HepG2 (cell line): ENCODE measurements at regions not wholly inside any gene's neighbourhood (a gene's known extent, or its start where the extent isn't known, plus 50 kb on each side); places are given as distances from the start of the nearest gene placed in this dataset.

Experiments
- HES4 ChIP-seq: sonication (generic); formaldehyde crosslinking; IDR thresholded peaks from 2 replicates; pipeline ENCODE4 v1.9.0; 2021; ENCODE audit warnings: mild to moderate bottlenecking, missing genetic modification reagents, borderline replicate concordance
- HNRNPH1 ChIP-seq: fragments of 200-400 bp; formaldehyde crosslinking; optimal IDR thresholded peaks from 2 replicates; pipeline ENCODE3; 2017; ENCODE audit warnings: mild to moderate bottlenecking, low read depth, low read length
- IRX3 ChIP-seq: sonication (generic); formaldehyde crosslinking; IDR thresholded peaks from 2 replicates; pipeline ENCODE4 v1.8.1; 2023; ENCODE audit warnings: mild to moderate bottlenecking, low read depth, missing genetic modification reagents, borderline replicate concordance
- JARID2 ChIP-seq: sonication (generic); formaldehyde crosslinking; IDR thresholded peaks from 2 replicates; pipeline ENCODE4 v1.8.1; 2023; ENCODE audit warnings: missing genetic modification reagents, inconsistent platforms; ENCODE audit not compliant: insufficient replicate concordance
- KDM5A ChIP-seq: fragments of 200-600 bp; sonication (generic); IDR thresholded peaks from 2 replicates; pipeline ENCODE4 v1.7.0; 2018; ENCODE audit warnings: antibody characterized with exemption, mild to moderate bottlenecking, low read length, borderline replicate concordance
- MXD3 ChIP-seq: IDR thresholded peaks from 2 replicates; pipeline ENCODE4 v1.6.1; 2016; ENCODE audit warnings: mild to moderate bottlenecking, missing biosample characterization, missing genetic modification reagents
- NCOR1 ChIP-seq: fragments of 200-600 bp; sonication (generic); IDR thresholded peaks from 2 replicates; pipeline ENCODE4 v1.7.0; 2017; ENCODE audit warnings: antibody characterized with exemption, low read length, borderline replicate concordance
- PTBP1 ChIP-seq: fragments of 200-400 bp; formaldehyde crosslinking; IDR thresholded peaks from 2 replicates; pipeline ENCODE4 v1.6.1; 2018; ENCODE audit warnings: low read length, low read depth; ENCODE audit not compliant: poor library complexity, severe bottlenecking
- RFX1 ChIP-seq: fragments of 450-650 bp; IDR thresholded peaks from 2 replicates; pipeline ENCODE4 v1.6.1; 2017
- SIX1 ChIP-seq: sonication (generic); formaldehyde crosslinking; IDR thresholded peaks from 2 replicates; pipeline ENCODE4 v1.4.0; 2020; ENCODE audit warnings: missing genetic modification reagents, borderline replicate concordance
- SMARCC2 ChIP-seq: fragments of 450-650 bp; IDR thresholded peaks from 2 replicates; pipeline ENCODE4 v1.6.1; 2017; ENCODE audit warnings: antibody characterized with exemption, mild to moderate bottlenecking
- SP1 ChIP-seq, 2 experiments: fragments of 450-650 bp in 1 of 2; sonication (generic) in 1 of 2; formaldehyde crosslinking in 1 of 2; IDR thresholded peaks; 2 replicates each; pipeline versions ENCODE4 v1.4.0 to v1.6.1; 2016 to 2020; ENCODE audit warnings: missing genetic modification reagents in 1 of 2
- U2AF1 ChIP-seq: fragments of 200-400 bp; formaldehyde crosslinking; optimal IDR thresholded peaks from 2 replicates; pipeline ENCODE3; 2017; ENCODE audit warnings: mild to moderate bottlenecking, low read depth, low read length
- YEATS2 ChIP-seq: sonication (generic); formaldehyde crosslinking; IDR thresholded peaks from 2 replicates; pipeline ENCODE4 v1.4.0; 2020; ENCODE audit warnings: missing genetic modification reagents, borderline replicate concordance
- YEATS4 ChIP-seq: sonication (generic); formaldehyde crosslinking; IDR thresholded peaks from 2 replicates; pipeline ENCODE4 v1.4.0; 2020; ENCODE audit warnings: missing genetic modification reagents, borderline replicate concordance
- ZBTB7B ChIP-seq: sonication (generic); formaldehyde crosslinking; IDR thresholded peaks from 2 replicates; pipeline ENCODE4 v1.4.0; 2020; ENCODE audit warnings: missing genetic modification reagents
- ZC3H4 ChIP-seq: sonication (generic); formaldehyde crosslinking; IDR thresholded peaks from 2 replicates; pipeline ENCODE4 v1.4.0; 2020; ENCODE audit warnings: missing genetic modification reagents, borderline replicate concordance
- ZFY ChIP-seq: sonication (generic); formaldehyde crosslinking; IDR thresholded peaks from 2 replicates; pipeline ENCODE4 v1.4.0; 2020; ENCODE audit warnings: missing genetic modification reagents
- ZMYM3 ChIP-seq: sonication (generic); formaldehyde crosslinking; IDR thresholded peaks from 2 replicates; pipeline ENCODE4 v1.5.1; 2020; ENCODE audit warnings: mild to moderate bottlenecking, missing genetic modification reagents
- ZNF263 ChIP-seq: sonication (generic); formaldehyde crosslinking; IDR thresholded peaks from 2 replicates; pipeline ENCODE4 v1.4.0; 2020; ENCODE audit warnings: missing genetic modification reagents
- ZNF547 ChIP-seq: sonication (generic); formaldehyde crosslinking; IDR thresholded peaks from 2 replicates; pipeline ENCODE4 v1.5.1; 2020; ENCODE audit warnings: mild to moderate bottlenecking, missing genetic modification reagents
- ZNF549 ChIP-seq: sonication (generic); formaldehyde crosslinking; IDR thresholded peaks from 2 replicates; pipeline ENCODE4 v1.5.0; 2020; ENCODE audit warnings: missing genetic modification reagents
- ZNF550 ChIP-seq: sonication (generic); formaldehyde crosslinking; IDR thresholded peaks from 2 replicates; pipeline ENCODE4 v1.4.0; 2020; ENCODE audit warnings: mild to moderate bottlenecking, missing genetic modification reagents, borderline replicate concordance
- ZNF598 ChIP-seq: sonication (generic); formaldehyde crosslinking; IDR thresholded peaks from 2 replicates; pipeline ENCODE4 v1.5.1; 2020; ENCODE audit warnings: mild to moderate bottlenecking, missing genetic modification reagents, borderline replicate concordance
- ZNF720 ChIP-seq: sonication (generic); formaldehyde crosslinking; IDR thresholded peaks from 2 replicates; pipeline ENCODE4 v1.4.0; 2020; ENCODE audit warnings: missing genetic modification reagents
- ZNF747 ChIP-seq: sonication (generic); formaldehyde crosslinking; IDR thresholded peaks from 2 replicates; pipeline ENCODE4 v1.8.1; 2023; ENCODE audit warnings: missing genetic modification reagents, mild to moderate bottlenecking, borderline replicate concordance
- ZSCAN22 ChIP-seq: sonication (generic); formaldehyde crosslinking; IDR thresholded peaks from 2 replicates; pipeline ENCODE4 v1.4.0; 2020; ENCODE audit warnings: mild to moderate bottlenecking, missing genetic modification reagents
- TF ChIP-seq, protein P1 (sequence below): sonication (generic); formaldehyde crosslinking; IDR thresholded peaks from 2 replicates; pipeline ENCODE4 v1.4.0; 2020; ENCODE audit warnings: missing genetic modification reagents
- TF ChIP-seq, protein P2 (sequence below): fragments of 450-650 bp; IDR thresholded peaks from 2 replicates; pipeline ENCODE4 v1.6.1; 2016

- TF ChIP-seq ZNF263 (CRISPR knock-in tag) (no peak), ZNF720 (CRISPR knock-in tag) (no peak), JARID2 (CRISPR knock-in tag) (no peak), SIX1 (CRISPR knock-in tag) (peak; percentile 56; the same call in 1 of the 2 replicates), HNRNPH1 (no peak), RFX1 (no peak), YEATS2 (CRISPR knock-in tag) (no peak), IRX3 (CRISPR knock-in tag) (no peak), MXD3 (CRISPR knock-in tag) (no peak), SP1 (IDR thresholded peaks at IDR 0.05) (no peak), SP1 (CRISPR knock-in tag; IDR thresholded peaks at IDR 0.05) (no peak), ZC3H4 (CRISPR knock-in tag) (no peak), HES4 (no peak), ZNF598 (no peak), NCOR1 (peak; percentile 57; the same call in 1 of the 2 replicates), ZNF747 (CRISPR knock-in tag) (no peak), ZNF549 (CRISPR knock-in tag) (no peak), ZNF547 (CRISPR knock-in tag) (no peak), SMARCC2 (no peak), ZMYM3 (no peak), U2AF1 (no peak), PTBP1 (no peak), ZFY (CRISPR knock-in tag) (no peak), KDM5A (no peak), ZNF550 (no peak), ZSCAN22 (no peak), ZBTB7B (CRISPR knock-in tag) (no peak), YEATS4 (no peak)
- TF ChIP-seq, protein P1, sequence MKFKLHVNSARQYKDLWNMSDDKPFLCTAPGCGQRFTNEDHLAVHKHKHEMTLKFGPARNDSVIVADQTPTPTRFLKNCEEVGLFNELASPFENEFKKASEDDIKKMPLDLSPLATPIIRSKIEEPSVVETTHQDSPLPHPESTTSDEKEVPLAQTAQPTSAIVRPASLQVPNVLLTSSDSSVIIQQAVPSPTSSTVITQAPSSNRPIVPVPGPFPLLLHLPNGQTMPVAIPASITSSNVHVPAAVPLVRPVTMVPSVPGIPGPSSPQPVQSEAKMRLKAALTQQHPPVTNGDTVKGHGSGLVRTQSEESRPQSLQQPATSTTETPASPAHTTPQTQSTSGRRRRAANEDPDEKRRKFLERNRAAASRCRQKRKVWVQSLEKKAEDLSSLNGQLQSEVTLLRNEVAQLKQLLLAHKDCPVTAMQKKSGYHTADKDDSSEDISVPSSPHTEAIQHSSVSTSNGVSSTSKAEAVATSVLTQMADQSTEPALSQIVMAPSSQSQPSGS (CRISPR knock-in tag) = peak; percentile 40; the same call in 1 of the 2 replicates
- TF ChIP-seq, protein P2, sequence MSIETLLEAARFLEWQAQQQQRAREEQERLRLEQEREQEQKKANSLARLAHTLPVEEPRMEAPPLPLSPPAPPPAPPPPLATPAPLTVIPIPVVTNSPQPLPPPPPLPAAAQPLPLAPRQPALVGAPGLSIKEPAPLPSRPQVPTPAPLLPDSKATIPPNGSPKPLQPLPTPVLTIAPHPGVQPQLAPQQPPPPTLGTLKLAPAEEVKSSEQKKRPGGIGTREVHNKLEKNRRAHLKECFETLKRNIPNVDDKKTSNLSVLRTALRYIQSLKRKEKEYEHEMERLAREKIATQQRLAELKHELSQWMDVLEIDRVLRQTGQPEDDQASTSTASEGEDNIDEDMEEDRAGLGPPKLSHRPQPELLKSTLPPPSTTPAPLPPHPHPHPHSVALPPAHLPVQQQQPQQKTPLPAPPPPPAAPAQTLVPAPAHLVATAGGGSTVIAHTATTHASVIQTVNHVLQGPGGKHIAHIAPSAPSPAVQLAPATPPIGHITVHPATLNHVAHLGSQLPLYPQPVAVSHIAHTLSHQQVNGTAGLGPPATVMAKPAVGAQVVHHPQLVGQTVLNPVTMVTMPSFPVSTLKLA = no peak
Measured at GRCh38 chr7:115678086-115678982, 352.2 kb downstream of the TFEC start (continued).
